ENCODE measurements at regions not wholly inside any gene's neighbourhood (a gene's known extent, or its start where the extent isn't known, plus 50 kb on each side); places are given as distances from the start of the nearest gene placed in this dataset.

DNA sequence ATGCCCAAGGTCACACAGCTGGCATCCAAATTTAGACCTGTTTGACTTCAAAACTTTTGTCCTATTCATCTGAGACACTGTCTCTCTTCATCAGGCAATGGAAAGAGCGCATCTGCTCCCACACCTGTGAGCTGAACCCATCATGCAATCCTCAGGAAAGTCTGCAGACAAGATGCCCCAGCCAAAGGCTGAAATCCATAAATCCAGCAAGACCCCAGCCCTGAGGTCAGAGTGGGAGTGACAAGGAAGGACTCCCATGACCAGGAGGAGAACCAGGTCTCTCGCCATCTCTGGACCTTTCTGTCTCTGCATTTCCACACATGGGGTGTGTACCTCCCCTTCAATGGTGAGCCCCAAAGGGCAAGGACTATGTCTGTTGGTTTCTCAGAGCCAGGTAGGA is 83.6 kb upstream of the HMGXB4 start:
- 79 to 89% methylated on average over 2 of the region's 2 CpGs for WGBS, 2 donors
- TF ChIP-seq, protein P1, sequence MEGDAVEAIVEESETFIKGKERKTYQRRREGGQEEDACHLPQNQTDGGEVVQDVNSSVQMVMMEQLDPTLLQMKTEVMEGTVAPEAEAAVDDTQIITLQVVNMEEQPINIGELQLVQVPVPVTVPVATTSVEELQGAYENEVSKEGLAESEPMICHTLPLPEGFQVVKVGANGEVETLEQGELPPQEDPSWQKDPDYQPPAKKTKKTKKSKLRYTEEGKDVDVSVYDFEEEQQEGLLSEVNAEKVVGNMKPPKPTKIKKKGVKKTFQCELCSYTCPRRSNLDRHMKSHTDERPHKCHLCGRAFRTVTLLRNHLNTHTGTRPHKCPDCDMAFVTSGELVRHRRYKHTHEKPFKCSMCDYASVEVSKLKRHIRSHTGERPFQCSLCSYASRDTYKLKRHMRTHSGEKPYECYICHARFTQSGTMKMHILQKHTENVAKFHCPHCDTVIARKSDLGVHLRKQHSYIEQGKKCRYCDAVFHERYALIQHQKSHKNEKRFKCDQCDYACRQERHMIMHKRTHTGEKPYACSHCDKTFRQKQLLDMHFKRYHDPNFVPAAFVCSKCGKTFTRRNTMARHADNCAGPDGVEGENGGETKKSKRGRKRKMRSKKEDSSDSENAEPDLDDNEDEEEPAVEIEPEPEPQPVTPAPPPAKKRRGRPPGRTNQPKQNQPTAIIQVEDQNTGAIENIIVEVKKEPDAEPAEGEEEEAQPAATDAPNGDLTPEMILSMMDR (IDR thresholded peaks at IDR 0.05): no peak
- H3K4me3 ChIP-seq: no peak overlapping the region
- no peaks in the 10 kb centered on the region for H3K36me3 ChIP-seq
- H3K27me3 ChIP-seq: peaks cover 0 to 55% (median 21%) of the 10 kb centered on the region in 7 donors
- H3K4me1 ChIP-seq: no peaks in the 10 kb centered on the region
- no peak overlapping the region for H3K27ac ChIP-seq
- ATAC-seq (no peak), DNase-seq (no peak)
- H3K9me3 ChIP-seq: no peaks in the 10 kb centered on the region
- intact Hi-C loops (cut with DNase I): no loop called here

DNA sequence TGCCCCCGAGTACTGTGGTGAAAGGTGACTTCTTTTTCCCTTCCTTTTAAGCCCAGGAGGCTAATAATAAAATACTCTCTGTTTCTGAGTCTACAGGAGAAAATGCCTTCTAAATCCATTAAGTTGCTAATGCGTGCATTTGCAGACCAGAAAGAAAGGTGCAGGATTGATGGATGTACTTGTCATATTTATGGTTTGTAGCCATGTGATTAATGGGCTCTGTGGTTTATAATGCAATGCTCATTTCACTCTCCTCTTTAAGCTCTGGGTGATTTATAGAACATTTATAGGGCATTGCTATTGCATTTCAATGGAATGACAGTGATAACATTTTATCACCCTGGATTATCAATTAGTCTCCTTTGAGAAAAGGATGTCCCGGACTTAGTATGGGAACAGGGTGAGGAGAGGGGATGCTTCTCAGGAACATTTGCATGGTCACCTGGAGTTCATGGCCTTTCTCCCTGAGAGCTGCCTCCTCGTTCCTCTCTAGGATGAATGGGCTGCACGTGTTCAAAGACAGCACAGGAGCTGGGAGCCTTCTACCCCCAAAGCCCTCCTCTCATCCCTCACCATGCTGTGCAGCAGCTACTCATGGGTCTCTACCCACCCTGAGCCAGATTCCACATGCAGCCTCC is 82.8 kb upstream of the HMGXB4 start:
- 49 to 52% methylated on average over 5 of the region's 5 CpGs for WGBS, 2 donors

DNA sequence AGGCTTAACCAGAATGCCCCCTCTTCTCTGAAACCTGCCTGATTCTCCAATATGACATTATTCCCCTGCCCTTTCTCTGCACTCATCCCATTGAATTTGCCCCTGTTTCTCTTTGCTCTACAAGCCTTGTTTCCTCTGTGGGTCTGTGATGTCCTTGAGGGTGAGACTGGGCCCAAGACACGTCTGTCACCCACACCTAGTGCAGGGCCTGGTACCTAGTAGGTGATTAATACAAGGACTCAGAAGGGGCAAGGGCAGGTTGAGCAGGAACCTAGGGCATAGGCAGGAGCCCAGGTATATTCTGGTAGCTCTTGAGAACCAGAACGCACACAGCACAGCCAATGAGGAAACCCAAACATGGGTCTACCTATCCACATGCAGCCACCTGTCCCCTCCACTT is 81.9 kb upstream of the HMGXB4 start:
- H3K27me3 ChIP-seq: peaks cover 0 to 54% (median 20%) of the 10 kb centered on the region in 7 donors
- no peaks in the 10 kb centered on the region for H3K36me3 ChIP-seq
- H3K4me3 ChIP-seq: no peak overlapping the region
- 56 to 73% methylated on average over 2 of the region's 2 CpGs for WGBS, 2 donors
- intact Hi-C loops (cut with DNase I): no loop called here
- TF ChIP-seq, protein P1 (IDR thresholded peaks at IDR 0.05): no peak
- DNase-seq (no peak), ATAC-seq (no peak)
- no peak overlapping the region for H3K27ac ChIP-seq
- H3K9me3 ChIP-seq: no peaks in the 10 kb centered on the region
- no peaks in the 10 kb centered on the region for H3K4me1 ChIP-seq

More for the DNA sequence above, 82.8 kb upstream of the HMGXB4 start:
- H3K9me3 ChIP-seq: no peaks in the 10 kb centered on the region
- TF ChIP-seq, protein P1 (IDR thresholded peaks at IDR 0.05): no peak
- no peaks in the 10 kb centered on the region for H3K4me1 ChIP-seq
- no peak overlapping the region for H3K4me3 ChIP-seq
- peaks cover 0 to 55% (median 21%) of the 10 kb centered on the region in 7 donors for H3K27me3 ChIP-seq
- H3K27ac ChIP-seq: no peak overlapping the region
- intact Hi-C loops (cut with DNase I): no loop called here
- DNase-seq (no peak), ATAC-seq (no peak)
- H3K36me3 ChIP-seq: no peaks in the 10 kb centered on the region

DNA sequence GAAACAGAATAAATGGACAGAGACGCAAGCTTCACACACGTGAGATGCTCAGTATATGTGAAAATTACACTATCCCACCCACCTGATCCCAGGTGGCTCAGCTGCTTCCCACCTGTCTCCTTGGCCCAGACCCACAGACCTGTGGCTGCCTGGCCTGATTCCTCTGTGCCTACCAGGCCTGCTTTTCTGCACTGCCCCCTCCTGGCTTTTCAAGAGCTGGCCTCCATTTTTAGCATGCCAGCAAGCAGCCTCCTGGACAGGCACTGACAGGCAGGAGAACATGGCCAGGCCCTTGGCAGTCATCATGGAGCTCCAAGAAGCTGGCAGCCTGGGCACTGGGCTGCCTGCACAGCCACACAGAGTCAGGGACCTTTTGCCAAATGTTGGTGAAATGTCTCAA is 79.5 kb upstream of the HMGXB4 start:
- Histone ChIP-seq H3K27me3 (peaks cover 0 to 36% (median 7%) of the 10 kb centered on the region in 7 donors), H3K4me1 (no peaks in the 10 kb centered on the region), H3K36me3 (no peaks in the 10 kb centered on the region), H3K27ac (no peak overlapping the region), H3K9me3 (no peaks in the 10 kb centered on the region), H3K4me3 (no peak overlapping the region)
- ATAC-seq (no peak), DNase-seq (no peak)
- intact Hi-C loops (cut with DNase I): no loop called here
- TF ChIP-seq, protein P1 (IDR thresholded peaks at IDR 0.05): no peak
- 84 to 89% methylated on average over 2 of the region's 2 CpGs for WGBS, 2 donors
